ENCODE measurements at regions not wholly inside any gene's neighbourhood (a gene's known extent, or its start where the extent isn't known, plus 50 kb on each side); places are given as distances from the start of the nearest gene placed in this dataset.
"Not testable (repeated sequence)": the region's sequence is repeated elsewhere in the genome, so short reads cannot be mapped to it uniquely, and the experiment has no call there.

DNA sequence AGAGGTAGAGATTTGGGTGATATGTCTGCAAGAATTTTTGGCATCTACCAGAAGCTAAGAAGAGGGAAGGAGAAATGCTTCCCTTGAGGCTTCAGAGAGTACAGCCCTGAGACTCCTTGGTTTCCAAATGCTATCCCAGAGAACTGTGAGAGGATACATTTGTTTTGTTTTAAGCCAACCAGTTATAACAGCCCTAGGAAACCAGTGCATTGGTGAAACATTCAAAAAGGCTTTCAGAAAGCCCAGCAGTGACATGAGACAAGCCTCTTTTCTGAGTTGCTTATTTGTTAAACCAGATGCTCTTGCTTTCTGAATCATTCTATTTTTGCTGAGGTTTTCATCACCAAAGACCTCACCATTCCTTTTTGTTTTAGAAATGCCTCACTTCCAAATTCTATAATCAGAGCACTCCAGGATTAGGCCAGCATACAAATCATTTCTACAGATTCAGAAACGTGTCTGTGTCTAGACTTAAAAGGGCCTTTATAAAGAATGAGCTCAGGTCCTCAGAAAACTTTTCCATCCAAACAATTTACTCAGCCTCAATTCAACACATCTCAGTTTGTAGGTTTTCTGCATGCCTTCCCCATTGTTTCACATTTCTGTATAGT is 1617.8 kb upstream of the FLRT2 start:
- no peak for DNase-seq (ENCODE audit: low spot score)

GRCh38 chr14:83913476-83913875 is 1616.5 kb upstream of the FLRT2 start:
- DNase-seq (ENCODE audit: low spot score) = no peak

- no peak for DNase-seq (ENCODE audit: low spot score)
Observed at GRCh38 chr14:83918546-83918945, 1611.4 kb upstream of the FLRT2 start.

- DNase-seq (ENCODE audit: low spot score) = not testable (repeated sequence)
Observed at GRCh38 chr14:83919675-83920074, 1610.3 kb upstream of the FLRT2 start.

- DNase-seq (ENCODE audit: low spot score) = no peak
Observed at GRCh38 chr14:83923842-83924241, 1606.1 kb upstream of the FLRT2 start.

GRCh38 chr14:83924259-83924658 is 1605.7 kb upstream of the FLRT2 start:
- no peak for DNase-seq (ENCODE audit: low spot score)

- DNase-seq (ENCODE audit: low spot score) = no peak
Observed at GRCh38 chr14:83940253-83940652, 1589.7 kb upstream of the FLRT2 start.

DNA sequence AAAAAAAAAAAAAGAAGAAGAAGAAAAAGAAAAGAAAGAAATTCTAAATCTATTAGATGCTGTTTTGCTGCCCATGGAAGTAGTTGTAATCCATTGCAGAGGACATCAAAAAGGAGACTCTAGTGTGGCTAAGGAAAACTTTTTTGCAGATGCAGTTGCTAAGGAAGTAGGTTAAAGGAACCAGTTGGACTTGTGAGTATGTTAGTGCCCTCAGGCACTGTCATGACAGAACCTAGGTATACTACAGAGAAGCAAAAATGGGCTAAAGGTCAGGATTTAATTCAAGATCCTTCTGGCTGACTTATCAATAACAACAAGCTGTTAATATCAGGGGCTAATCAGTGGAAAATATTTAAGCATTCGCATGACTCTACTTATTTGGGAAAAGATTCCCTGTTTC is 1571.6 kb upstream of the FLRT2 start:
- no peak for DNase-seq (ENCODE audit: low spot score)

DNA sequence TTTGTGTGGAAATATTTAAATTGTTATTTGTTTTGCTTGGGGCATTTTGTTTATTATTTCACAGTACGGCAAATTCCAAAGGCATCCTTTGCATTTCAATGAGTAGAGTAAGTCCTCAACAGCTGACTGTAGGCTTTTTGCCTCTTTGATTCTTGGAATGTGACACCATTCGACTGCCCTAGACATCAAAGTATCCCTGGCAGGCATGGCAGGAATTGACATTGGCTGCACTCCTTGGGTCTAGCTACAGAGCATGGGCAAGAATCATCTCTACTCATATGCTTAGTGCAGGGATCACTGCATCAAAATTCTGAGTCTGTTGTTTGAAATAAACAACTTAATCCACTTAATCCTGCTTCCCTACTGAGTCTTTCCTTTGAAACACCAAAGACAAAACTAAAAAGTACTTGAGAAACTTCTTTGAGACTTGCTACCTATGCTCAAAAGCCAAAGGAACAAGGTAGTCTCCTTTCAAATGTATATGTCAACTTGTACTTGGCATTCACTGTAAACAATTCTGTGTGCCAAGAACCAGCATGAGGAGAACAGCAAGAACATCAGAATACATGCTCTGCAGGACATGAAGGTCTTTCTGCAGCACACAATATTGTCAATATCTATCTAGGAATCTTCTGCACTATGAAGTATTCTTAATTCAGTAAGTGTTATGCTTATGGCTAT is 1569.0 kb upstream of the FLRT2 start:
- DNase-seq (ENCODE audit: low spot score) = no peak

DNA sequence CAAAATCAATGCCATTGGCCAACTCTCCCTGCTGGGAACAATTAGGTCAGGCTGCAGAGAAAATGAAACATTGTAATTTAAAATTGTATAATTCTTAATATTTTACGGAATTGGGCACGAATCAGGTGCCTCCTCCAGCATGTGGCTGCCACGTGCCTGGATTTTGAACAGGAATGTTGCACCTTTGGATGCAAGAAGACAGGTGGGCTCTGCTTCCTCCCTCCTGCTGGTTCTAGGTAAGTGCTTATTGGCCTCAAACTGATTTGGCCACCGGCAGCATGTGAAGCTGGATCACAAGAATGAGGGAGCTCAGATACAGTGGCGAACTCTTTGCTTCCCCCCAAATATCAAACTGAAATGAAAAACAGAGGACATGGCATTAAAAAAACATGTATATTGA is 1559.9 kb upstream of the FLRT2 start:
- no peak for DNase-seq (ENCODE audit: low spot score)

DNA sequence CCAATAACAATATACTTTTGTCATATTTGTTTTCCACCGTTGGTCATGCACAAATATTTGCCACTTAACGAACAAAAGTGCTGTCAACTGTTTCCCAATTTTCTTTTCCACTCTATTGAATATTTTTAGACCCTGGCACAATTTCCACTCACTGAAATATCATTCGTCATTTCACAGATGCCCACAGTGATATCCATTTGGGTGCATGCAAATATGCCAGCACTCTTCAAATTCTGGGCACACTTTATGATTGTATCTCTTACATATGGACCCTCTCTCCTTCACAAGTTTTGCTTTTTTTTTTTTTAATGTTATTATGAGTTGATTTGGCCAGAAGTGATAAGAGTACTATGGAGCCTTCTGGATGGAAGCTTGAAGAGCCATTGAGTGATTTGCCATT is 1557.3 kb upstream of the FLRT2 start:
- DNase-seq (ENCODE audit: low spot score) = no peak

- DNase-seq (ENCODE audit: low spot score) = no peak
Observed at GRCh38 chr14:83974647-83975163, 1555.2 kb upstream of the FLRT2 start.

DNA sequence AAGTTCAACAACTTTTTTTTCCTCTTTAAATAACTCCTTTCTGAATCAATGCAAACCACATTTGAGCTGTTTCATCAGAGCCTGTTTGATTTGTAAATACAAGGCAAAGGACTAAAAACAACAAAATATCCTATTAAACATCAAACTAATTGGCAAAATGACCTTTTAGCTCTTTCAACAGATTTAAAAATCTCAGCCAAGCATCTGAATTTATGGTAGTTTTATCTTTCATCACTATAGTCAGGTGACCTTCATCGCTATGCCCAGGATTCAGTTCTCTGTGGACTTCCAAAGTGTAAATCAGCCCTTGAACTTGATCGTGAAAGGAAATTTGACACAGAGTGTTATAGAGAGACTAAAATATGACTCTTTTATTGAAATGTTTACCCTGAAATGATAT is 1554.5 kb upstream of the FLRT2 start:
- DNase-seq (ENCODE audit: low spot score) = no peak

GRCh38 chr14:83975841-83976770 is 1553.8 kb upstream of the FLRT2 start:
- DNase-seq (ENCODE audit: low spot score) = no peak

- DNase-seq (ENCODE audit: low spot score) = no peak
Observed at GRCh38 chr14:83977583-83977982, 1552.4 kb upstream of the FLRT2 start.

GRCh38 chr14:83981676-83982258 is 1548.2 kb upstream of the FLRT2 start:
- not testable (repeated sequence) for DNase-seq (ENCODE audit: low spot score)

- DNase-seq (ENCODE audit: low spot score) = no peak
Observed at GRCh38 chr14:83988275-83988674, 1541.7 kb upstream of the FLRT2 start.

DNA sequence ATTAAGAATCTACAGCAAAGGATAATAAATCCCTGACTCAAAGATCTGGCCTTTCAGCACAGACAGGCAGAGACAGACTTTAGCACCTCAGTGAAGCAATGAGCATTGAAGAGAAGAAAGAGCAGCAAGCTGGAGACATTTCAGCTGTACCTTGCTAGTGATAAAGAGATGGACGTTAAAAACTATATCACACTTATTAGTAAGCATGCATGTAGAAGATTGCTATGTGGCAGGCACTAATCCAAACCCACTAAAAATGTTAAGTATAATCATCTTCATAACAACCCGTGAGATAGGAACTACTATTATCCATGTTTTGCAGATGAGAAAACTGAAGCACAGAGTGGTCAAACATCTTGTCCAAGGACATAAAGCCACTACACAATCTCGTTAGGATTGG is 1538.3 kb upstream of the FLRT2 start:
- no peak for DNase-seq (ENCODE audit: low spot score)

GRCh38 chr14:83992857-83993256 is 1537.1 kb upstream of the FLRT2 start:
- no peak for DNase-seq (ENCODE audit: low spot score)

- DNase-seq (ENCODE audit: low spot score) = no peak
Observed at GRCh38 chr14:83993545-83993944, 1536.4 kb upstream of the FLRT2 start.

GRCh38 chr14:83994020-83994419 is 1535.9 kb upstream of the FLRT2 start:
- peak; percentile 23 for DNase-seq (ENCODE audit: low spot score)

DNA sequence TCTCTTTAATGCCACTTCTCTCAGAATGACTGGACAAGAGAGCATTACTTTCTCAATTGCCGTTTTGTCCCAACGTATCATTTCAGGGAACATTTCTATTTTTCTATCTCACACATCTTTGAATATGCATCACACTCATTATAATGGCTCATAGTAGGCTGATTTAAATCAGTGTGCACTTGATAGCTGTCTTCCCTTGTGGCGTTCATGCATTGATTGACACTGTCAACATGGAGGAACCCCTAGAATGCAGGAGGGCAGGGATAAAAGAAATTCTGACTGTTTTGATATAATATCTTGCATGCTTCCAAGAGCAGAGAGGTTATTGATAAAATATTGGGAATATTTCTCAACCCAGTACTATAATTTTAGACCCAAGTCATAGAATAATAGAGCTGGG is 1528.9 kb upstream of the FLRT2 start:
- DNase-seq (ENCODE audit: low spot score) = no peak
